ENCODE measurements at regions not wholly inside any gene's neighbourhood (a gene's known extent, or its start where the extent isn't known, plus 50 kb on each side); places are given as distances from the start of the nearest gene placed in this dataset.

GRCh38 chr15:98025237-98025636 is 64.7 kb downstream of the ARRDC4 start:
- DNase-seq (ENCODE audit: low spot score): no peak

- no peak for DNase-seq (ENCODE audit: low spot score)
Observed at GRCh38 chr15:98034731-98035130, 74.2 kb downstream of the ARRDC4 start.

GRCh38 chr15:98035134-98035533 is 74.6 kb downstream of the ARRDC4 start:
- no peak for DNase-seq (ENCODE audit: low spot score)

- DNase-seq (ENCODE audit: low spot score): no peak
Observed at GRCh38 chr15:98035577-98036010, 75.1 kb downstream of the ARRDC4 start.

DNA sequence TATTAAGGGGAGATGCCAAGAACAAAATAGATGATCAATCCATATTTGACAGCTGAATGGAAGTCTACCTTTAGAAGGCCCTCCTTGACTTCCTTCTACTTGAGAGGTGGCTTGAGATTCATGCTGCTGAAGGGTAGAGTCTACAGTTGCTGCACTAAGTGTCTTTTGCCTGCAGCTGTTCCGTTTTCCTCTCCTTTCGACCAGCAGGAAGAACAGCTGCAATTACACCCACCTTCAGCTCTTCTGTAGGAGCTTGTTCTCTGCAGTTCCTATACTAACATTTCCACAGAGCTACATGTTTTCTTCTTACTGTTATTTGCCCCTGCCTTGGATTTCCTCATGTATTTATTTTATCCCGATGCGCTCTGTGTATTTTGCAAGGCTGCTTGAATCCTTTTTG is 79.1 kb downstream of the ARRDC4 start:
- DNase-seq (ENCODE audit: low spot score): no peak

DNA sequence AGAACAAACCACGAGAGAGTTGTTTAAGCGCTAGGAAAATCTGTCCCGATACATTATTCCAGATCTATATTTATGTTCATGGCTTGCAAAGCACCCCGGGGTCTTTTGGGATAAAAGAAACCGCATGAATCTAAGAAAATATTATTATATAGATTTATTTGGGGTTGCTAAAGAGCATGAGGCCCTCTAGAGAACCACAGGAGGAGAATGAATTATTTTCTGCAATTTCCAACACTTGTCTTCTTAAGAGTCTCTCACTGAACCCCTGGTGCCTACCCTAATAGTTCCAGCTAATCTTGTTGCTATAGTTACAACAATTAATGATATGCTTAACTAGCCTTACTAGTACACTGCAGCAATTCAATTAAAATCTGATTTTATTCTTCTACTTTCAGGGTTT is 79.6 kb downstream of the ARRDC4 start:
- DNase-seq (ENCODE audit: low spot score): no peak

GRCh38 chr15:98043160-98044014 is 82.9 kb downstream of the ARRDC4 start:
- no peak for DNase-seq (ENCODE audit: low spot score)

- no peak for DNase-seq (ENCODE audit: low spot score)
Observed at GRCh38 chr15:98051734-98052133, 91.2 kb downstream of the ARRDC4 start.

- no peak for DNase-seq (ENCODE audit: low spot score)
Observed at GRCh38 chr15:98057453-98057852, 97.0 kb downstream of the ARRDC4 start.

- no peak for DNase-seq (ENCODE audit: low spot score)
Observed at GRCh38 chr15:98062869-98063268, 102.4 kb downstream of the ARRDC4 start.

DNA sequence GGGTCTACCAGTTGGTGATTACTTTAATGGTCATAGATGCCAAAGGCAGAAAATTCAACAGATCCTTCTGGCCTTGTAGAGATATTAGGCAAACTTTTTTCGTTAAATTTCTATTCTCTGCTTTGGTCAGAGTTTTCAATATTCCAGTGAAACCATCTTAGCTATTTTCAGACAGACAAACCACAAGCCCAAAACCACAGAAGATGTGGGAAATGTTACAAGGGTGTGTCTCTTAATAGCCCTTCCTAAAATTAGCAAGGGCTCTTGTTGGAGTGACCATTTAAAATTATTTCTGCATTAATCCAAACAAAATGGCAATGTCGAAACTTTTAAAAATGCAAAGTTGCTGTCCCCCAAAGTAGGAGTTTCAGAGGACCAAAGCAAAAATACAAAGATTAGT is 102.8 kb downstream of the ARRDC4 start:
- DNase-seq (ENCODE audit: low spot score): no peak

DNA sequence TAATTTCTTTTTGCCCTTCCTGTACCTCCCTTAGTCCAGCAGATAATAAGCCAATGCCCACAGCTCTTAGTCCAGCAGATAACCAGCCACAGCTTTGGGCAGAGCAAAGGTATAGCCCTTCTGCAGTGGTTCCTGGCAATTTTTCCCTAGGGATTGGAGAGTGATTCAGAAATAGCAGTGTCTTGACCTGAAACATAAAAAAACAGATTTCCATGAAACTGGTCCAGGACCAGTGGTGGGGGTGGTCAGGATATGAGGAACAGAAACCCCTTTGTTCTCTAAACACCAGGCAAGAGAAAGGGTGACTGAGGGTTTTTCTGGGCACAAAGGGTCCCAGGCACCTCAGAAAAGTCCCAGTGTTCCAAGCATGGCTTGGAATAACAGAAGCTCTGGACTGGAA is 103.4 kb downstream of the ARRDC4 start:
- no peak for DNase-seq (ENCODE audit: low spot score)

DNA sequence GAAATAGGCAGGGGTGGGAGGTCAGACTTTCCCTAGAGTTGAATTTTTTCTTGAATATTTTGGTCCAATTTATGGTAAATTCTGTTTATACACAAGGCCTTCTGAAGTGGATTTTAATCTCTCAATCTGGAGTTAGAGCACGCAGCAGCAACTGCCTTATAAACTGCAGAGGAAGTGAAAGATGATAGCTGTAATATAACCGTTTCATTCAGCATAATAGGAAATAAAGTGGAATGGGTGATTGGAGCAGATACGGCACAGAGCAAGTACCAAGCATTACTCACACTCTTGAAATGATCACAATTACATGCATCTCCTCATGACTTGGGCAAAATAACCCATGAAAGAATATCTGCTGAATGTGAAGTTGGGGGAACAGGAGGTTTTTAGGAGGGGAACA is 106.8 kb downstream of the ARRDC4 start:
- no peak for DNase-seq (ENCODE audit: low spot score)

- DNase-seq (ENCODE audit: low spot score): no peak
Observed at GRCh38 chr15:98069256-98069655, 108.8 kb downstream of the ARRDC4 start.

DNA sequence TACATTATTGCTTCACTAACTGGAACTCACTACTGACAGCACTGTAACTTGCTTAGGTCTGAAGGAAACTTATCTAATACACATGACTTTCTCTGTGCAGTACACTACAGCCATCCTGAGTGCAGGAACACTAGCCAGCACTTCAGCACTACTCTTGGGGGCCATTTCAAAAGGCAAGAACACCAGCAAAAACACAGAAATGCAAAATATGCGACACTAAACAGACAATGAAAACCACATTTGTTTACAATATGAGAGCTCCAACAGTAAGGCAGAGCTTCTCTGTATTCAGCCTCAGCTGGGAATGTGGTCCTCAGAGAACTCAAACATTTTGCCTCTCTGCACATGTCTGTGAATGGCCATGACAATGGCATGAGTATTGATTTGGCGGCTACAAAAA is 109.6 kb downstream of the ARRDC4 start:
- DNase-seq (ENCODE audit: low spot score): no peak

DNA sequence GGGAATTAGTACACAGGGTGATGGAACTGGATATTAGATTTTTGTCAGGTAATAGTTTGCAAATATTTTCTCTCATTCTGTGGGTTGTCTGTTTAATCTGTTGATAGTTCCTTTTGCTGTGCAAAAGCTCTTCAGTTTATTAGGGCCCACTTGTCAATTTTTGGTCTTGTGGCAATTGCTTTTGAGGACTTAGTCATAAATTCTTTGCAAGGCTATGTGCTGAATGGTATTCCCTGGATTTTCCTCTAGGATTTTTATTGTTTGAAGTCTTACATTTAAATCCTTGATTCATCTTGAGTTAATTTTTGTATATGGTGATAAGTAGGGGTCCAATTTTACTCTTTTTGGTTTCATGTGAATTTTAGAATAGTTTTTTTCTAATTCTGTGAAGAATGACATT is 111.3 kb downstream of the ARRDC4 start:
- no peak for DNase-seq (ENCODE audit: low spot score)

DNA sequence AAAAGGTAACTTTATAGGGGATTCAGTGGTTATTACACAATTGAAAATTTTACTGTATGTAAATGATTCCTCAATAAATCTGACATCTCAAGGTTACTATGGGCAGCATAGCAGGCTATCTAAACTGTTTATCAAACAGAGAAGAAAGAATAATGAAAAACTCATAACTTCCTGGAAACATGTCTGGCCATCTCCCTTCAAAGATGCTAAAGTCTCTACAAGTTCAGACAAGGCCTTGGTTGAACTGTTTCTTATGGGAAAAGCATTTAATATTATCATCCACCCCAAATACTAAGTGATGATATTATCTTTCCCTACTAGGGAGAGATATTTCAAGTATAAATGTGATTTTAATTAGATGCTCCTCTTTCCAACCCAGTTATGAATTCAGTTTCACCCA is 114.9 kb downstream of the ARRDC4 start:
- no peak for DNase-seq (ENCODE audit: low spot score)

- DNase-seq (ENCODE audit: low spot score): no peak
Observed at GRCh38 chr15:98076021-98076816, 115.7 kb downstream of the ARRDC4 start.

- DNase-seq (ENCODE audit: low spot score): no peak
Observed at GRCh38 chr15:98077186-98077585, 116.7 kb downstream of the ARRDC4 start.

- no peak for DNase-seq (ENCODE audit: low spot score)
Observed at GRCh38 chr15:98080791-98081190, 120.3 kb downstream of the ARRDC4 start.

DNA sequence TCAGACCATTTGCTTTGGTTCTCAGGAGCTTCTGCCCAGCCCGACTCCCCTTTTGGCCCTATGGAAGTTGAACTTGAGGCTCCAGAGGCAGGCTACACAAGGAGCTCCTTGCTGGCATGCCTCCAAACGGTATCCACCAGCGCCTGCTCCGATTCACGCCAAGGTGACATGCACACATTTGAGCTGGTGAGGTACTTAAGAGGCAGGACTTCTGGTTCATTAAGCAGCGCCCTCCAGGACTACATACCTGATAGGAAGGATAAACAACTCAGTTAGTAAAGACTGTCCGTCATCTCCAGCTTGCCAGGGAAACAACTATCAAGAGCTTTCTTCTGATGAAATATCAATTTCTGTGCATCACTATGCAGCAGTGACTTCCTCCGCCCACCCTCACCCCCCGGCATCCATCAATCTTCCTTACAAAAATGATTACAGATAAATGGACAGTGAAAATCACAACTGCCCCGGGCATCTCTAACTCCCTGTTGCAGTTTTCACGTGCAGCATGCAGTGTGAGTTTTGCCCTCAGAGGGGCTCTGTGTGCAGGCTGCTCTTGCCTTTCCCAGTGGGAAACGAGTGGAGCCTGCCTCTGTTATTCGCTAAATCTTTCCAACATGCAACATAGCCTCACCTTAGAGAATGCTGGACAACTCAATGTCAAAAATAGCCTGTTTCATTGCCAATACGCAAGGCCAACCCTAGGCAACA is 122.9 kb downstream of the ARRDC4 start:
- no peak for DNase-seq (ENCODE audit: low spot score)

GRCh38 chr15:98085003-98085639 is 124.6 kb downstream of the ARRDC4 start:
- DNase-seq (ENCODE audit: low spot score): peak; percentile 27
